HG03558 (cell line): ENCODE measurements at regions not wholly inside any gene's neighbourhood (a gene's known extent, or its start where the extent isn't known, plus 50 kb on each side); places are given as distances from the start of the nearest gene placed in this dataset.

Experiments
- ATAC-seq: cut with Tn5 transposase; IDR thresholded peaks from one replicate; pipeline ENCODE4 v1.9.1; 2021; ENCODE audit warnings: moderate number of reproducible peaks; ENCODE audit not compliant: unreplicated experiment; ENCODE audit errors: extremely low read depth

GRCh38 chr18:65025756-65026155 lies 725.1 kb upstream of the CDH7 start:
- ATAC-seq: no peak

GRCh38 chr18:65021021-65021420 lies 729.8 kb upstream of the CDH7 start:
- no peak for ATAC-seq

- ATAC-seq: no peak
Observed at GRCh38 chr18:65018184-65018583, 732.6 kb upstream of the CDH7 start.

- no peak for ATAC-seq
Observed at GRCh38 chr18:65017372-65017760, 733.4 kb upstream of the CDH7 start.

GRCh38 chr18:65016631-65017371 lies 734.0 kb upstream of the CDH7 start:
- no peak for ATAC-seq

- no peak for ATAC-seq
Observed at GRCh38 chr18:64994370-64994769, 756.4 kb upstream of the CDH7 start.

- ATAC-seq: no peak
Observed at GRCh38 chr18:64993695-64994094, 757.1 kb upstream of the CDH7 start.

GRCh38 chr18:64992654-64993053 lies 758.2 kb upstream of the CDH7 start:
- no peak for ATAC-seq

- ATAC-seq: no peak
Observed at GRCh38 chr18:64991102-64991501, 759.7 kb upstream of the CDH7 start.

- no peak for ATAC-seq
Observed at GRCh38 chr18:64986906-64987495, 763.8 kb upstream of the CDH7 start.

GRCh38 chr18:64983497-64984238 lies 767.1 kb upstream of the CDH7 start:
- ATAC-seq: no peak

GRCh38 chr18:64982414-64983055 lies 768.3 kb upstream of the CDH7 start:
- ATAC-seq: no peak

GRCh38 chr18:64981915-64982314 lies 768.9 kb upstream of the CDH7 start:
- no peak for ATAC-seq

GRCh38 chr18:64979791-64980190 lies 771.0 kb upstream of the CDH7 start:
- no peak for ATAC-seq

- no peak for ATAC-seq
Observed at GRCh38 chr18:64974391-64975125, 776.3 kb upstream of the CDH7 start.

GRCh38 chr18:64972545-64972944 lies 778.3 kb upstream of the CDH7 start:
- no peak for ATAC-seq

- no peak for ATAC-seq
Observed at GRCh38 chr18:64966667-64967066, 784.1 kb upstream of the CDH7 start.

- ATAC-seq: no peak
Observed at GRCh38 chr18:64956465-64956864, 794.3 kb upstream of the CDH7 start.

GRCh38 chr18:64949885-64950284 lies 800.9 kb upstream of the CDH7 start:
- ATAC-seq: no peak

- ATAC-seq: no peak
Observed at GRCh38 chr18:64936671-64937070, 787.8 kb upstream of the LINC00305 start.
